ENCODE measurements at regions not wholly inside any gene's neighbourhood (a gene's known extent, or its start where the extent isn't known, plus 50 kb on each side); places are given as distances from the start of the nearest gene placed in this dataset.

- no peak for DNase-seq (ENCODE audit: low spot score)
Observed at GRCh38 chr7:132672200-132672990, 96.1 kb upstream of the PLXNA4 start.

- no peak for DNase-seq (ENCODE audit: low spot score)
Observed at GRCh38 chr7:132666774-132667172, 90.5 kb upstream of the PLXNA4 start.

- DNase-seq (ENCODE audit: low spot score): no peak
Observed at GRCh38 chr7:132666071-132666773, 90.0 kb upstream of the PLXNA4 start.

GRCh38 chr7:132656846-132657776 is 80.8 kb upstream of the PLXNA4 start:
- peak; percentile 37 for DNase-seq (ENCODE audit: low spot score)

GRCh38 chr7:132656341-132656740 is 80.1 kb upstream of the PLXNA4 start:
- DNase-seq (ENCODE audit: low spot score): no peak

- no peak for DNase-seq (ENCODE audit: low spot score)
Observed at GRCh38 chr7:132655131-132655727, 79.0 kb upstream of the PLXNA4 start.

- peak; percentile 23 for DNase-seq (ENCODE audit: low spot score)
Observed at GRCh38 chr7:132654150-132654549, 77.9 kb upstream of the PLXNA4 start.

GRCh38 chr7:132653366-132653930 is 77.2 kb upstream of the PLXNA4 start:
- no peak for DNase-seq (ENCODE audit: low spot score)

GRCh38 chr7:132652507-132652906 is 76.2 kb upstream of the PLXNA4 start:
- no peak for DNase-seq (ENCODE audit: low spot score)

GRCh38 chr7:132650498-132650897 is 74.2 kb upstream of the PLXNA4 start:
- DNase-seq (ENCODE audit: low spot score): no peak

- no peak for DNase-seq (ENCODE audit: low spot score)
Observed at GRCh38 chr7:132647311-132647710, 71.0 kb upstream of the PLXNA4 start.

GRCh38 chr7:132646052-132646451 is 69.8 kb upstream of the PLXNA4 start:
- DNase-seq (ENCODE audit: low spot score): no peak

- no peak for DNase-seq (ENCODE audit: low spot score)
Observed at GRCh38 chr7:132643302-132643701, 67.0 kb upstream of the PLXNA4 start.

- DNase-seq (ENCODE audit: low spot score): no peak
Observed at GRCh38 chr7:132641238-132641637, 65.0 kb upstream of the PLXNA4 start.

GRCh38 chr7:132639983-132640382 is 63.7 kb upstream of the PLXNA4 start:
- no peak for DNase-seq (ENCODE audit: low spot score)

GRCh38 chr7:132638000-132638399 is 61.7 kb upstream of the PLXNA4 start:
- DNase-seq (ENCODE audit: low spot score): no peak

GRCh38 chr7:132636581-132636980 is 60.3 kb upstream of the PLXNA4 start:
- DNase-seq (ENCODE audit: low spot score): no peak

- no peak for DNase-seq (ENCODE audit: low spot score)
Observed at GRCh38 chr7:132635127-132635526, 58.9 kb upstream of the PLXNA4 start.

- DNase-seq (ENCODE audit: low spot score): no peak
Observed at GRCh38 chr7:132630834-132631233, 54.6 kb upstream of the PLXNA4 start.

All from HuH-7 (cell line).